Astrocyte of the spinal cord (primary cell): ENCODE measurements at regions not wholly inside any gene's neighbourhood (a gene's known extent, or its start where the extent isn't known, plus 50 kb on each side); places are given as distances from the start of the nearest gene placed in this dataset.
"Not testable (repeated sequence)": the region's sequence is repeated elsewhere in the genome, so short reads cannot be mapped to it uniquely, and the experiment has no call there.

Source experiments
- DNase-seq: peaks from one replicate; pipeline ENCODE4 v3.0.0; 2011; ENCODE audit warnings: low read depth, low spot score
- H3K4me3 ChIP-seq: 2 replicates; pipeline ENCODE4 v1.5.1; 2011; ENCODE audit warnings: low read depth, mild to moderate bottlenecking, low read length, moderate library complexity
- CTCF ChIP-seq: IDR thresholded peaks from 2 replicates; pipeline ENCODE4 v1.5.1; 2012; ENCODE audit warnings: low read depth, mild to moderate bottlenecking, low read length, inconsistent platforms
- in situ Hi-C: cut with HindIII; loops from 2 replicates; pipeline ENCODE4 v1.10.0; 2017; ENCODE audit warnings: low sequenced_read_pairs

- H3K4me3 ChIP-seq = no peak overlapping the region
- TF ChIP-seq CTCF = no peak
- in situ Hi-C loops = no loop called here
- no peak for DNase-seq
Measured at GRCh38 chr14:40347675-40348074, 915.4 kb upstream of the FBXO33 start.

- TF ChIP-seq CTCF = no peak
- in situ Hi-C loops = no loop called here
- no peak for DNase-seq
- H3K4me3 ChIP-seq = no peak overlapping the region
Measured at GRCh38 chr14:40346275-40346674, 914.0 kb upstream of the FBXO33 start.

DNA sequence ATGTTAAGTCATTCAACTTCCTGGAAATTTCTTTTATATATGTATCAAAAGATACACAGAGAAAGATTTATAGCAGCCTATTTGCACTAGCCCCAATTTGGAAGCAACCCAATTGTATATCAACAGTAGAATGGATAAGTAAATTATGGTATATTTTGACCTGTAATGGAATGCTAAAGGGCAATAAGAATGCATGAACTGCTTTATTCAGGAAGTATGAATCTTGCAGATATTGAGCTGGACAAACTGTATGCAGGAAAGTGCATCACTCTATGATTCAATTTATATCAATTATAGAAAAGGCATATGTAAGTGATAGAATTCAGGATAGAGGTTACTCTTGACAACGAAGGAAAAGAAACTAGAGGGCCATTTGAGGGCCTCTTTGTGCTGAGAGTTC is 913.1 kb upstream of the FBXO33 start:
- TF ChIP-seq CTCF = no peak
- no peak for DNase-seq
- H3K4me3 ChIP-seq = no peak overlapping the region
- in situ Hi-C loops = no loop called here

DNA sequence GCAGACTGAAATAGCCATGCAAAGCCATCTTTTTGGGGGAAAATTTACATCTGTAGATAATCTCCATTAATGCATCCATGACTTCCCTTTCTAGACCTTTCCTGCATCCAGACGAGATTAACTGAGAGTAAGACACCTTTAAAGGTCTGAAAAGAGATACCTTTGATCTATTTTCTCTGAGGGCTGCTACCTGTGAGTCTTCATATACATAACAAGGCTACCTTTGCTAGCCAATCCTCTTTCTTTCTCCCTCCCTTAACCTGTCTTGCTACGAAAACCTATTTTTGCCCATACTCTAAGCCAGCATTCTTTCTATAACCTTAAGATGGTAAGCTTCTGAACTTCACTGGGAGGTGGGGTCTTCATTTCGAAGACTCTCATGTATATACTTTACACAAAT is 908.5 kb upstream of the FBXO33 start:
- DNase-seq = no peak
- TF ChIP-seq CTCF = no peak
- in situ Hi-C loops = no loop called here
- H3K4me3 ChIP-seq = no peak overlapping the region

GRCh38 chr14:40336846-40337245 is 904.6 kb upstream of the FBXO33 start:
- no peak for TF ChIP-seq CTCF
- DNase-seq = no peak
- in situ Hi-C loops = no loop called here
- no peak overlapping the region for H3K4me3 ChIP-seq

- DNase-seq, H3K4me3 ChIP-seq, in situ Hi-C loops: not testable (repeated sequence)
Measured at GRCh38 chr14:40326519-40326918, 894.3 kb upstream of the FBXO33 start.

GRCh38 chr14:40318211-40318719 is 886.0 kb upstream of the FBXO33 start:
- no peak for TF ChIP-seq CTCF
- DNase-seq = no peak
- in situ Hi-C loops = no loop called here
- H3K4me3 ChIP-seq = no peak overlapping the region
